GM18519 (cell line): ENCODE measurements at regions not wholly inside any gene's neighbourhood (a gene's known extent, or its start where the extent isn't known, plus 50 kb on each side); places are given as distances from the start of the nearest gene placed in this dataset.

Source experiments
- ATAC-seq: cut with Tn5 transposase; IDR thresholded peaks from one replicate; pipeline ENCODE4 v1.9.1; 2021; ENCODE audit warnings: mild to moderate bottlenecking, moderate library complexity; ENCODE audit not compliant: unreplicated experiment, low FRiP score

DNA sequence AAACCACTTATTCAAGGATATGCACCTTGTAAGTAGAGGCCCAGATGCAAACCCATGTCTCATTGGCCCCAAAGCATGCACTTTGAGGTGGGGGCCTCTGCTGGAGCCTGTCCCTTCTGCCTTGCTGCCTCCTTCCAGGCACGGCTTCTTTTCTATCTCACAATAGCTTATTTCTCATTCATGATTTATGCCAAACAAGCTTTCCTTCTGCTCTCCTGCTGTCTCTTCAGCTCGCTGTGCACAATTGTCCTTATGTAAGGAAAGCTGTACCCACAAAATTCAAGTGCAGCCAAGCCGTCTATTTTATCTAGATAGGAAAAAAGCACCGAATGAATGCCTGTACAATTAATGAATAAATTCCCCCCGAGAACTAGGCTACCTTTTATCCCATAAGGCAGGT, 124.8 kb upstream of the PACRGL start:
- ATAC-seq, result no peak

DNA sequence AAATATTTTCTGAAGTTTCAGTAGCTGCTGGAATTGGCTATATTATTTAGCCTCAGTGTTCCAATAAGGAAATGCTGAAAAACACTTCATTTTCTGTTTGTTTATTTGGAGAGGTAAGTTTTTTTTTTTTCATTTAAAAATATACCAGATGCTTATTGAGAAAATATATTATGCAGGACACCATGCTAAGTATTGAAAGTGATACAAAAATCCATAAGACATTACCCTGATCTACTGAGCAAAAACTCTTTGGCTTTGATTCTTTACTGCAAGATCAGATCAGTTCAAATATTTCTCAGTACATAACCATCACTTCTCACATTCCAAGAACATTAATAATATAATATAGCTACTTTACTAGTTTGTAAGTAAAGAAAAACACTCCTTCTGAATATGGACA, 123.4 kb upstream of the PACRGL start:
- ATAC-seq, result no peak

DNA sequence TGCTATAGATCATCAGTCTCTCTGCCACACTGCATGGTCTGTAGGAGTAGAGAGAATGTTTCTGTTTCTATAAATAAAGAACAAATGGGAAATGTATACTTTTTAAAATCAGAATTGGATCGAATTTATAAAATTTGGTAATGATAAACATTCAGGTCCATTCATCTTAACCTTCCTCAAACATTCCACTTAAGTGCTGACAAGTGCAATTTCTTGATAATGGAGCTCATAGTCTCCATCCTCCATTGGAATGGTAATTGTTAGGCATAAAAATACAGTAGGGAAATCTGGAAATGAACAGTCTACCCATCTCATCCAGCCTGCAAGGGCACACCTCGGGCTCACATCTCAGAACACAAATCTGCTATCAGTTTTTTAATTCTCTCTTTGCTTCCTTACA, 122.6 kb upstream of the PACRGL start:
- no peak for ATAC-seq

DNA sequence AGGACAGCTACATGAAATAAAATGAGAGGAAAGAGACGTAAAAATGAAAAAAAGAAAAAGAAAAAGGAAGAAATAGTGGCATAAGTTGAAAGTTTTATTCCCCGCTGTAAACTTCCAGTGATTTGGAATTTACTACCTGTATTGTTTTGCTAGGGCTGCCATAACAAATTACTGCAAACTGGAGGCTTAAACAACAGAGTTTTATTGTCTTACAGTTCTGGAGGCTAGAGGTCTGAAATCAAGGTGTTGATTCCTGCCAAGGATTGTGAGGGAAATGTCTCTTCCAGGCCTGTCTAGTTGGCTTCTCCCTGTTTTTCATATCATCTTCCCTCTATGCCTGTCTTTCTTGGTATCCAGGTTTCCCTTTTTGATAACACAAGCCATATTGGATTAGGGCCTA, 119.4 kb upstream of the PACRGL start:
- no peak for ATAC-seq

DNA sequence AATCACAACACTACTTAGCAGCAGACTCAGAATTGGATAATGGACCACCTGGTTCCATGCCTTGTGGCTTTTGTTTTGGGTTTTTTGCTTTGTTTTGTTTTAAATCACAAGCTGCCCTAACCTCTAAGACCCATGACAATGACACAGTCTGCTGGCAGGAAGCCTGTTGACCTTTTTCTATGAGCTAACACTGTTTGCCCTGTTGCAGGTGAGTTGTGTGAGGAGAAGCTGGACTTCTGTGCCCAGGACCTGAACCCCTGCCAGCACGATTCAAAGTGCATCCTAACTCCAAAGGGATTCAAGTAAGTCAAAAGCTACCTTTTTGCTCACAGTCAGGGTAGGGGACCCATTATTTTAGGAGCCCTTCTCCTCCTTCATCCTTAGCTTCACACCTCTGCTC, 110.8 kb upstream of the PACRGL start:
- ATAC-seq, result no peak

DNA sequence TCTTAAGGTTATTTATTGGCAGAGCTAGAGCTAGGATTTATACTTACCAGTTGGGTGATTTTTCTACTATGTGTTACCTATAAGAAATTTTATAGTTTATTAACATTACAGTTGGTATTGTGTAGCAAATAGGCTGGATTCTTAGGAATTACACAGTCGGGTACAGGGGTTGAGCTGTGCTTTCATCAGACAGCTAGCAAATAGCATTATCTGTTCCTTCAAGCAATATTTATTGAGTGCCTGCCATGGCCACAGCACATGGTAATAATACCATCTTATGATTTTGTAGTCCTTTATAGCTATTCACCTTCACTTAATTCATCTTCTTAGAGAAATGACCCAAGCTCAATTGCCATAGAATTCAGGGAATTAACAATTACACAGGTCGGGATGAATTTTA, 109.4 kb upstream of the PACRGL start:
- ATAC-seq, result no peak

DNA sequence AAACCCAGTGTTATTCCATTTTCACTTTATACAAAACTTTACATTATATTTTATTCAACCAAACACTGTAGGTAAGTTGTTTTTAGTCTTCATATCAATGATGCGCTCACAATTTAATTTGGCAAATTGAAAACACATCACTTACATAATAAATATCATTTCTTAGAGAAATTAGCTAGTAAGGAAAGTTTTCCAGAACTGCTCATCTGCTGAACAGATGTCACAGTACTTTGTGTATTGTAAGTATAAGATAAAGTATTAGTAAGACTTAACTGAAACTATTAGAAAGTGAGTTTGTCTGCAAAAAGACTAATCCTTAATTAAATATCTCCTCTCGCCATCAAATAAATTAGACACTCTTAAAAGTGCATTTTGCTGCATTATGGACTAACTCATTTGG, 108.7 kb upstream of the PACRGL start:
- no peak for ATAC-seq

DNA sequence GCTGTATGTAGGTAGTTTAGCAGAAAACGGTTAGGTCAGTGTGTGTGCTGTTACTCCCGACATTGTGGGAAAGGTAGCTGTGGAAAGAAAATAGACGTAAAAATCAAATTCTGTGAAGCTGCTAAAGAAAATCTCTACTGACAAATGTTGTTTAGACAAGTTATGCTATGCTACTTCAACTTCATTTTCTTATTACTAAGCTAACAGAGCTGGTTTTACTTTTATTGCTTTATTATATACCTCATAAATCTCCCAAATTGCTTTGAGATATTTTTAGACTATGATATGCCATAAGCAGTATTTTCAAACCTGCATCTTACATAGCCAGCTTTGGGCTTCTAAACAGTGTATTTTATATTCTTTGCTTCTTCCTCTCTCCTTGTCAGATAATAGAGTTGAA, 108.2 kb upstream of the PACRGL start:
- ATAC-seq, result no peak

DNA sequence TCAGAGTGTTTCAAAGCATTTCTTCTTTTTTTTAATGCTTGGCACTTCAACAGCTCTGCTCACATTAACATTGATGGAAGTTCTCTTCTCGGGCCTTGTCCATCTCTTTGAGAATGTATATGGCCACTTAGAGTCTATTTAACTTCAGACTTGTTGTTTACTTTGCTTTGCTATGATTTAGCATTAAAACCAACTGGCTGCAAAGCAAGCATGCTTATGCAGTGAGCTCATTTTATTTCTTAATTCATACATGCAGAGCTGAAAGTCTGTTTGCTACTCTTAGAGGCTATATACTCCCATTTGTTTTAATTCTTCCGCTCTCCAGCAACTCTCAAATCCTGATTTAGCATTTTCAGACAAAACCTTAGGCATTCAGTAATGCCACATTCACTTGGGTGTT, 107.6 kb upstream of the PACRGL start:
- ATAC-seq, result no peak

DNA sequence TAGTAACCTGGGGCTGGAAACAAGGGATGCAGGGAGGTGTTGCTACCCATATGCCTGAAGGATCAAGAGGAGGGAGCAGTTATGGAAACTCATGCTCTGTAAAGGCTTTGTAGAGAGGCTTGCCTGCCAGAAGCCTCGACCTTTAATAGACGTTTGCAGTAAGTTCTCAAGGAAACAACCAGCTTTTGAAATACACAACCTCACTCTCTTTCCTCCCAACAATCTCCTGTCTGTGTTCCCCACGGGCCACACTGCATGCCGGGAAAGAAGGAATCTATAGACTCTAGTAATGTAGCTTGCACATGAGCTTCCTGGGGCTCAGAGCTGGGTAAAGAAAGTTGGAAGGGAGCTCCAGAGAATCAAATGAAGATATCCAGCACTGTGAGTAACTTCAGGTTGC, 101.6 kb upstream of the PACRGL start:
- no peak for ATAC-seq

DNA sequence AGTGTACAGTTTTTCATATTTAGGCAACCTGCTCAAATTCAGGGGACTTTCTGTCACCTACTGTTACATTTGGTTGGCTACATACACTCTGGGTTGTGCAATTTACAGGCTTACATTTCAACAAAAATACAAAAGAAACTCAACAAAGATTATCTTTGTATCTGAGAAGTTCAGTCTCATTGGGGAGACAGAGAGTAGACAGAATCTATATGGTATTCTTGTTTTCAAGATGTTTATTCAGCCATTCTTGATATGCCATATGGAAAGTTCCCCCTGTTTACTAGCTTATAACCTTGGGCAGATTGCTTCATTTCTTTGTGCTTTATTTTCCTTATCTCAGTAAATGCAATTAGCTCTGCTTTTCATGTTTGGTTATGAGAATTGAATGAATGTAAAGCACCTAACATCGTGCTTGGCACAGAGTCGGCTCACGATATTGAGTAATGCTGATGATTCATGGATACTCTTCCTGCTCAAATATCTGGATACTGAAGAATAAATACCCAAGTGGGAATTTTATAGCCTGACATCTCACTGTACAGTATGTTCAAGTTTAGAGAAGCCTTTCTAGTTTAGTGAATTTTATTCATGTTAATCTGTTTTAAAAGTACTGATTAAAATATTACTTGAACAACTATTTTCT, 96.5 kb upstream of the PACRGL start:
- no peak for ATAC-seq

DNA sequence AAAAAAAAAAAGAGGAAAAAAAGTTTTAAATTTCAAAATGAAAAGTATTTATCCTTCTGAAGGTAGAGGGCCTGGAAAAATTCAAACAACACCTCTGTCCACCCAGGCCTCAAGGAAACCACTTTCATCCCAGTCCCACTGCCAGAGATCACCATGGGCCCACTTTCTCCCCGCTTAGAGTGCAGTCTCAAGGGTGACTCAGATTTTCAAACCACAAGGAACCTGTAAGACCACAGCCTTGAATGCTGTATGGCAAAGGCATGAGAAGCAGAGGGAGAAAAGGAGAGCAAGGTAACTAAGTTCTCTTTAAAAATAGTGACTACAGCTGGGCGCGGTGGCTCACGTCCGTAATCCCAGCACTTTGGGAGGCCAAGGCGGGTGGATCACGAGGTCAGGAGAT, 87.9 kb upstream of the PACRGL start:
- ATAC-seq, result no peak

DNA sequence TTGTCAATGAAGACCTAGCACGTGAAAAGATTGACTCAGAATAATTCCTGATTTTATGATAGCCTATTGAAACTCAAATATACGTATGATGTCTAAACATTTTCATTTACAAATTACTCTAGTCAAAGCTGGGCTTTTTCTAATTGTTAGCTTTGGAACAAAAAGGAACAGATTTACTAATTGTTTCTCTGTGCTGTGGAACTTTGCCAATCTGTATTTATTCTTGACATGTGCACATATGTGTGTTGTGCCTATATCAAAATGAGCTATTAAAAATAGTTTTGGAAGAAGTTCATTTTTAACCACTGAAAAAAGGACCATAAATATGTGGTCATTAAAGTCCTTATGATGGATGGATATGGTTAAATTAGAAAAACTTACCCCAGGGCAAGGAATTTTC, 85.4 kb upstream of the PACRGL start:
- ATAC-seq, result no peak

DNA sequence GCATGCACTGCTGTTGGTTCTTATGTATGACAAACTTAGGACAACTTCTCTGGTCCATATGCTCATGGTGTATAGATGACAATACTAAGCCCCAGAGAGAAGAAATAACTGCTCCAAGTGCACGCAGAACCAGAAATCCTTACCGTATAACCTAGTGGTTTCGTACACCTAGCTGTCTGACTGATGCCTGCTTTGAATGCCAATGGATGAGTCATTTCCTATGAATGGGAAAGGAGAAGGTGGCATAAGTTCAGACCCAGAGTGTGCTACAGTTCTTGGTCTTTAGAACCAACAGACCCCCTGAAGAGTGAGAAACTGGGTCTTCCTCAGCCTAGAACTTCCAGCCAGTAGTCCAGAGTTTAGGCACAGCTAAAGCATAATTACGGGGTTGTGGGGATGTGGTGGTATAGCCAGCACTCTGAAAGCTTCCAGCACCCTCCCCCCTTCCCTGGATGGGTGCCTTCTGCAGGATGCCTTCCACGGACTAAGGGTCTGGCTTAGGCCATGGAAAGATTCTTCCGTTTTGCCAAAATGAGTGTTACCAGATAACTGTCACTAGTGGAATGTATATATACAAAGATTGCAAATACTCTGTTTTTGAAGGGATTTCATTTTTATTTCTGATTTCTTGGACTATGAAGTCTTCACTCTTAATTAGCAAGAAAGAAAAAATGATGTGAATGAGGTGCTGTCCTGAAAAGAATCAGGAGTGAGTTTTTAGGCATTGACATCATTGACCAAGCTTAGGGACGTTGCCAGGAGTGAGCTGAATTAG, 84.6 kb upstream of the PACRGL start:
- no peak for ATAC-seq

DNA sequence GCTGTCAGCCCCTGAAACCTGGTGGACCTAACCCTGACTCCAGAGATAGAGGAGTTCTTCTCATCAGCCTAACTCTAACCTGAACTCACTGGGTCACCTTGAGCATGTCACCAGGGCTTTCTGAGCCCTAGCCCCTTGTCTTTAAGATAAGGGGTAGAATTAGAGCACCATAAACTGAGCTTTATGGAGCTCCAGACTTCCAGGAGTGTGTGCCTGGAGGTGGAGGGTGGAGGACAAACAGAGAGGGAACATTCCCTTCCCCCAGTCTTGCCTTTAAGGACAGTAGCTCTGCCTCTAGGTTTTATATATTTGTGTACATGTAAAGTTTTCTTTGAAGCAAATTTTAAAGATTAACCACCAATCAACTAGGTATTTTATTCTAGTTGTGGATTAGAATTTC, 83.9 kb upstream of the PACRGL start:
- ATAC-seq, result no peak

DNA sequence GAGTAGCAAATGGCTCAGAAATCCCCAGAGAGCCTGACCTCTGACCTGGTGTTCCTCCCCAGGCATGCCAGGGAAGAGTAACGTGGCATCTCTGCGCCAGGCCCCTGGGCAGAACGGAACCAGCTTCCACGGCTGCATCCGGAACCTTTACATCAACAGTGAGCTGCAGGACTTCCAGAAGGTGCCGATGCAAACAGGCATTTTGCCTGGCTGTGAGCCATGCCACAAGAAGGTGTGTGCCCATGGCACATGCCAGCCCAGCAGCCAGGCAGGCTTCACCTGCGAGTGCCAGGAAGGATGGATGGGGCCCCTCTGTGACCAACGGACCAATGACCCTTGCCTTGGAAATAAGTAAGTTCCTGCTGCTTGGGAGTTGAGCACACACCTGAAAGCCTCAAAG, 83.4 kb upstream of the PACRGL start:
- ATAC-seq, result no peak

DNA sequence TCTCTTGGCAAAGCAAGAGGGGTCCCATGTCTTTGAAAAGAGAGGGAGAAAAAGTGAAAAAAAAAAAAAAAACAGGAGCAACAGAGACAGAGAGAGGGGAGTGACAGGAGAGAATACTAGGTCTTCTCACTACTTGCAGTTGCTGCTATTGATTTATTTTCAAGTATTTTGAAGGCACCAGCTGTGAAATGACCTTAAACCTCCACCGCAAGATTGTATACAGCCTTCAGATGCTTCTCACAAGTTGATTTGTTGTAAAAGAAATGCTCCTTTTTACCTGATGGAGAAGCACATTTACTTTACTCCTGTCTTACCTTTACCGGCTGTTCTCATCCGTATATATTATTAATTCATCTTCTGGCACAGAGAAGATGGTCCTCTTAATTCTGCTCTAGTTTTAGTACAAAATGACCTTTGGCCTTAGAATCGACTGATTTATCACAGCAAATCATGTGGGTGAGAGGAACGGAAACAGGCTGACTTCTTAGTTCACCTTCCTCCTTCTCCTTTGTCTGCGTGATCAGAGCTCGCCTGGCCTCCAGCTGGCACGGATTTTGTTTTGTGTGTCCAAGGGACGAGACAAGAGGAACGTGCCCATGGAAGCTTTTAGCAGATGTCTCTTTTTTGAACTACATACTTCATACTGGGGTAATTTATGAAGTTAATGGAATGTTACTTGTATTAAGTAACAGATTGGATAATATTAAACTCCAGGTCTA, 82.4 kb upstream of the PACRGL start:
- no peak for ATAC-seq

DNA sequence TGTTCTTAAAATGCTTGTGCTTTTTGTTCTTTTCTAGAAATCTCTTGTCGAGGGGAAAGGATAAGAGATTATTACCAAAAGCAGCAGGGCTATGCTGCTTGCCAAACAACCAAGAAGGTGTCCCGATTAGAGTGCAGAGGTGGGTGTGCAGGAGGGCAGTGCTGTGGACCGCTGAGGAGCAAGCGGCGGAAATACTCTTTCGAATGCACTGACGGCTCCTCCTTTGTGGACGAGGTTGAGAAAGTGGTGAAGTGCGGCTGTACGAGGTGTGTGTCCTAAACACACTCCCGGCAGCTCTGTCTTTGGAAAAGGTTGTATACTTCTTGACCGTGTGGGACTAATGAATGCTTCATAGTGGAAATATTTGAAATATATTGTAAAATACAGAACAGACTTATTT, 81.5 kb upstream of the PACRGL start:
- no peak for ATAC-seq

DNA sequence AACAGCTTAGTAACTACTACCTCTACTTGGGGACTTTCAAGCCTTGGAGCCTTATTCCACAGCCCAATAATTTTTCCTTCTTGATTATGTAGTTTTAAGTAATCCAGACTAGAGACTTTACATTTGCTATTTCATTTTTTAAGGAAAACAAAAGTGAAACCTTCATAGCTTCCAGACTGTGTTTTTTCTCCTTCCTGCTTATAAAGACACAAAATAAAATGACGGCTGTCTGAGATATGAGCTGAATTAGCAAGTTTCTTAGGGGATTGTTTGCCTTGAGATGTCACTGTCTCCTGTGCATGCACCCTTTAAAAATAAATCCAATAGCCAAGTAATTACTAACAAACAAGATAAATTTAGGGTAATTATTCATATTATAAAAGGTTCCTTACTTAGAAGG, 78.8 kb upstream of the PACRGL start:
- no peak for ATAC-seq

DNA sequence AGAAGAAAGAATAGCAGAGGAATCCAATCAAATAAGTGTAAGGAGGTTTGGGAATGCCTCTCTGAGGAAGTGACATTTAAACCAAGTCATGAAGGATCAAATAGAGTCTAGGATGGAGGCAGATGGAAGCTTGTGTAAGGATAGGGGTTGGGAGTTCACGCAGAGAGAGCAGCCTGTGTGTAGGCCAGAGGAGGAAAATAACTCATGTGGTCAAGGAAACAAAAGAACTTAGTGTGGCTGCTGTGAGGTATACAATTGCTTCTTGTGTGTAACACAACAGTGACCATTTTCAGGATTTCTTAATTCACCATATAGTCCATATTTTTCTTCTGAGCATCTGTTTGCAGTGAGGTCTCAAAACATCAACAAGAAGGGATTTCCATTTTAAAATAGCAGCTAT, 77.6 kb upstream of the PACRGL start:
- ATAC-seq, result no peak

DNA sequence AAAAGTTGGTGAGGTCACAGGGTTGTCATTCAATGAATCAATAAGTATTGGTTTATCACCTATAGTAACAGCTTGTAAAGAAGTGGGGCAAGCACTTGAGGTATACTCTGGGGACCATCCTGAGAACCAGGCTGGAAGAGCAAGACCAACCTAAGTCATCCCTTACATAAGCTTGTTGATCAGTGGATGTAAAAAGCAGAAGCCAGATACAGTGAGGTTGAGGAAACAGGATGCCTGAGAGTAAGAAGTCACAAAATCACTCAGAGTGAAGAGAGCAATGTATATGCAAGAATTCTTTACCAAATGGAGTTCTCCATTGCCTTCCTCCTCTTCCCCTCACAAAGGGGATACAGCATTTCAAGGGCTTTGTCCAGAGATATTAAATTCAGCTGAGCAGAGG, 76.3 kb upstream of the PACRGL start:
- ATAC-seq, result no peak
